Astrocyte of the cerebellum (primary cell): ENCODE measurements at regions not wholly inside any gene's neighbourhood (a gene's known extent, or its start where the extent isn't known, plus 50 kb on each side); places are given as distances from the start of the nearest gene placed in this dataset.

Source experiments
- DNase-seq: peaks from one replicate; pipeline ENCODE4 v3.0.0-alpha.2; 2011; ENCODE audit warnings: low read depth
- H3K4me3 ChIP-seq: 2 replicates; pipeline ENCODE4 v1.5.1; 2011; ENCODE audit warnings: mild to moderate bottlenecking, low read depth, low read length, moderate library complexity
- CTCF ChIP-seq: IDR thresholded peaks from 2 replicates; pipeline ENCODE4 v1.5.1; 2012; ENCODE audit warnings: low read length, low read depth, moderate library complexity, mild to moderate bottlenecking; ENCODE audit errors: missing control alignments
- in situ Hi-C: cut with HindIII; loops from 2 replicates; pipeline ENCODE4 v1.10.0; 2017; ENCODE audit warnings: low sequenced_read_pairs

- DNase-seq: no peak
- in situ Hi-C loops: no loop called here
- H3K4me3 ChIP-seq: no peak overlapping the region
- TF ChIP-seq CTCF: no peak
These were observed 129.7 kb upstream of the THBS1 start for GRCh38 chr15:39451121-39451688.

DNA sequence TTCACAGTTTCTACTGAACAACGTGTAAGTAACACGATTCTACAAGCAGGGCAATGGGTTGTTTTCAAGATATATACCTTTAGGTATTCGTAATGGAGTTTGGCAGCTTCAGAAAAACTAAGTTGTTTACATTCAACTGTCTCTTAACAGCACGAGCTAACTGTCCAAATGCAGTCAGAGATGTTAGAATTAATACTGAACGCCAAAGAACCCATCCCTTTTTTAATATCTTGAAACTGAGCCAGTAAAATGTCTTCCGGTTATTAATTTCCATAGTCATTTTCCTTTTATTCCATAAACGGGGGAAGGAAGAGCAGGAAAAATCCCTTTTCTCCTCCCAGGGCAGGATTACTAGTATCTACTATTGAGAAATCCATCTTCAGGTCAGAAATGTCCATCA is 129.0 kb upstream of the THBS1 start:
- TF ChIP-seq CTCF: no peak

DNA sequence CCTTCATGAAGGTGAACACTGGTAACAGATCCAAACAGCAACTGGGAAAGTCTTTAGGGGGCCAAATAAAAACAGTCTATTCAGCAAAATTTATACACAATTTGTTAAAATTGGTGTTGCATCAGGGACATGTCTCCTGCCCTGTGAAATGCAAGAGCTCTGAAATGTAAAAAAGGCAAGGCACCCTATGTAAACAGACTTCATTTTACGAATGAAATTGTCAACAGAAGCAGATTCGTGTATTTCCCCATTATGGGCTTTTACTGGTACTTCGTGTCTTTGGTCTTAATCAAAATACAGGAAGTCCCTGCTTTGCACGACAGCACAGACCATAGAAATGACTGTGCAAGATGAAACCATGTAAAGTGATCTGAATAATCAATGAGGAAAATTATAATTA is 127.3 kb upstream of the THBS1 start:
- in situ Hi-C loops: no loop called here
- no peak for DNase-seq
- H3K4me3 ChIP-seq: no peak overlapping the region
- no peak for TF ChIP-seq CTCF

More for the DNA sequence above, 129.0 kb upstream of the THBS1 start:
- no peak overlapping the region for H3K4me3 ChIP-seq
- no peak for DNase-seq
- in situ Hi-C loops: no loop called here

- in situ Hi-C loops: no loop called here
- no peak for TF ChIP-seq CTCF
- H3K4me3 ChIP-seq: no peak overlapping the region
- DNase-seq: no peak
These were observed 126.5 kb upstream of the THBS1 start for GRCh38 chr15:39454189-39454986.

- TF ChIP-seq CTCF: no peak
- DNase-seq: no peak
- in situ Hi-C loops: no loop called here
- no peak overlapping the region for H3K4me3 ChIP-seq
These were observed 125.3 kb upstream of the THBS1 start for GRCh38 chr15:39455471-39455991.

DNA sequence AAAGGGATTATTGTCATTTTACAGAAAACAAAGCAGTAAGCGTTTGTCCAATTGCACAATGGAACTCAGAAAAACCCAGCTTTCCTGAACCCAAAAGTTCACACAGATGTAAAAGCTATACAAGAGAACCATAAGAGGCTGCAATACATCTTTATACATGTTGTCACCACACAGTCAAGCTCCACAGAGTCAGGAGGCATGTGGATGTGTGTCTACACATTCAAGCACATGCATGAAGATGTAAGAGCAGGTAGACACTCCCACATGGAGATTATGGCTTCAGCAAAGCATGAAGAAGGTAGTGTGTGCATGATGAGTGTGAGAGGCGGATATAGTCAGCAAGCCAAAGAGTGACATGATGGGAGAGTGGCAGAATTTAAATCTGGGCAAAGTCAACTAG is 124.7 kb upstream of the THBS1 start:
- in situ Hi-C loops: no loop called here
- no peak overlapping the region for H3K4me3 ChIP-seq
- no peak for DNase-seq
- TF ChIP-seq CTCF: no peak
